BLaER1 (cell line): ENCODE measurements at regions not wholly inside any gene's neighbourhood (a gene's known extent, or its start where the extent isn't known, plus 50 kb on each side); places are given as distances from the start of the nearest gene placed in this dataset.
"Not testable (repeated sequence)": the region's sequence is repeated elsewhere in the genome, so short reads cannot be mapped to it uniquely, and the experiment has no call there.

Source experiments
- H3K27ac ChIP-seq: shearing (Covaris generic); formaldehyde crosslinking; 2 replicates; pipeline ENCODE4 v1.8.1; 2022
- H3K27me3 ChIP-seq: shearing (Covaris generic); formaldehyde crosslinking; 2 replicates; pipeline ENCODE4 v1.8.1; 2022
- H3K36me3 ChIP-seq: shearing (Covaris generic); formaldehyde crosslinking; 2 replicates; pipeline ENCODE4 v1.8.1; 2022
- H3K4me1 ChIP-seq: shearing (Covaris generic); formaldehyde crosslinking; 2 replicates; pipeline ENCODE4 v1.8.1; 2022
- H3K4me2 ChIP-seq: shearing (Covaris generic); formaldehyde crosslinking; 2 replicates; pipeline ENCODE4 v1.8.1; 2022
- H3K4me3 ChIP-seq: shearing (Covaris generic); formaldehyde crosslinking; 2 replicates; pipeline ENCODE4 v1.8.1; 2022
- H3K9ac ChIP-seq: shearing (Covaris generic); formaldehyde crosslinking; 2 replicates; pipeline ENCODE4 v1.8.1; 2022
- H3K9me3 ChIP-seq: shearing (Covaris generic); formaldehyde crosslinking; 2 replicates; pipeline ENCODE4 v1.8.1; 2022
- H4K20me1 ChIP-seq: shearing (Covaris generic); formaldehyde crosslinking; 2 replicates; pipeline ENCODE4 v1.8.1; 2022
- Cebpa-rat ChIP-seq: shearing (Covaris generic); IDR thresholded peaks from 2 replicates; pipeline ENCODE4 v1.8.1; 2022

GRCh38 chr5:130333089-130333488, 428.8 kb downstream of the CHSY3 start:
- Histone ChIP-seq H4K20me1 (no peaks in the 10 kb centered on the region), H3K27me3 (no peaks in the 10 kb centered on the region), H3K27ac (no peak overlapping the region), H3K9me3 (peaks cover 10% of the 10 kb centered on the region; the same call in 1 of the 2 replicates), H3K4me2 (no peak overlapping the region), H3K4me1 (no peaks in the 10 kb centered on the region), H3K4me3 (no peak overlapping the region), H3K36me3 (no peaks in the 10 kb centered on the region), H3K9ac (no peak overlapping the region)
- no peak for TF ChIP-seq Cebpa-rat

- H3K27ac ChIP-seq, result no peak overlapping the region
- no peaks in the 10 kb centered on the region for H3K4me1 ChIP-seq
- no peaks in the 10 kb centered on the region for H3K27me3 ChIP-seq
- H4K20me1 ChIP-seq, result no peaks in the 10 kb centered on the region
- TF ChIP-seq Cebpa-rat, result no peak
- H3K4me3 ChIP-seq, result no peak overlapping the region
- H3K36me3 ChIP-seq, result no peaks in the 10 kb centered on the region
- no peak overlapping the region for H3K4me2 ChIP-seq
- H3K9ac ChIP-seq, result no peak overlapping the region
- peaks cover 10% of the 10 kb centered on the region; the same call in 1 of the 2 replicates for H3K9me3 ChIP-seq
Measured at GRCh38 chr5:130331332-130331731, 427.1 kb downstream of the CHSY3 start.

DNA sequence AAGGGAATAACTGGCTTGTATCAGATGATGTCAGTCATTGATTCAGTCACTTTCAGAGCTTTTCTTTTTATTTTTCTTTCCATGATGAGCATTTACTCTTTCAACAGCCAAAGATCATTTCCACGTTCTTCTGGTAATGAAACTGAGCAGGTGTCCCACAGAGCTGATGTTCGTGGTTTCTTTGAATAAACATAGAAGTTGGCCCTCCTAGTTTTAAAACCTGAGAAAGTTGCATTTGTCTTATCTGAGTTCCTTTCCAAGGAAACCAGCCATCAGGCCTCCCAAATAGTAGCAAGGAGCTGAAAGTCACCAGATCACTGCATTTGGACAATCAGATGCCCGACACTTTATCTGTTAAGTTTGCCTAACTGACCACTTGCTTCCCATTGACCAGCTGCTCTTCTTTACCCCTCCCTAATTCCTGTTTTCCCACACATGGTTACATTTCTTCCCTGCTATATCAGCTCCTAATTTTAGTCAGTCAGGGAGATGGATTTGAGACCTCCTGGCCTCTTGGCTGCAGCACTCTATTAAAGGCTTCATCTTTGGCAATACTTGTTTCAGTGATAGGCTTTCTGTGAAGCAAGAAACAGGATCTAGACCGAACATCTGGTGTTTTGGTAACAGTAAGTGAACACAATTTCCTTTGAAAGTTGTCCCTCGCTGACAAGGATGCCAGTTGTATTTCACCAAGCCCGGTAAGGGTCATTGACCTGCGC, 420.8 kb downstream of the CHSY3 start:
- TF ChIP-seq Cebpa-rat, result no peak
- H3K4me3 ChIP-seq, result no peak overlapping the region
- no peaks in the 10 kb centered on the region for H3K27me3 ChIP-seq
- H3K4me1 ChIP-seq, result peaks cover 11% of the 10 kb centered on the region
- peak overlapping the region; percentile 37 for H3K27ac ChIP-seq
- no peaks in the 10 kb centered on the region for H4K20me1 ChIP-seq
- no peak overlapping the region for H3K4me2 ChIP-seq
- peaks cover 17% of the 10 kb centered on the region for H3K9me3 ChIP-seq
- no peaks in the 10 kb centered on the region for H3K36me3 ChIP-seq
- no peak overlapping the region for H3K9ac ChIP-seq

DNA sequence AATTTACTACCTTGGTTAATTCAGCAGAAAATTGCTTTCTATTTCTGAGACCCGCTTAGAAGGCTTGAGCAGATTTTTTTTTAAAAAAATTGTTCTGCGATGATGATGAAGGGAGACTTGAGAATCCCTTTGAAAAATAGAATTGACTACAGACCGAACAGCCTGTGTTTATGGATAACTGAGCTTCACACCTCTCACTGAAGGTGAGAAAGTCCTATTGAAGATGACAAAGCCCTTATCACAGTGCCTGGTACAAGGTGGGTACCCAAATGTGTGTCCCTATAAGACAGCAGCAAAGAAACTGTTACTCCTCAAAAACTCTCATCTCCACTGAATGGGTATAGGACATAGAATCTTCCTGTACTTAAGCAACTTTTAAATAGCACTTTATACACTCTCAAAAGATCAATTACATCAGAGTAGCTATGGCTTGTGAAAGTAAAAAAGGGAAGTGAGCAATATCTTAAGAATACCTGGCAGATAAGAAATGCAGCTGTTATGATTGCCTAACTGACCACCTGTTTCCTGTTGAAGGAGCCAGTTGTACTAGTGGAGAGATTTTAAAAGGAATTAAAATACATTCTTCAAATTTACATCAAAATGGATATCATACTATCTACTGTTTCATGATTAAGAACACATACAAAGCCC, 419.7 kb downstream of the CHSY3 start:
- H3K4me2 ChIP-seq, result peak overlapping the region; percentile 41

GRCh38 chr5:130321931-130322330, 417.7 kb downstream of the CHSY3 start:
- H4K20me1 ChIP-seq, result no peaks in the 10 kb centered on the region
- no peak overlapping the region for H3K9ac ChIP-seq
- H3K4me2 ChIP-seq, result no peak overlapping the region
- no peak overlapping the region for H3K4me3 ChIP-seq
- H3K9me3 ChIP-seq, result peaks cover 14% of the 10 kb centered on the region
- peaks cover 11% of the 10 kb centered on the region for H3K4me1 ChIP-seq
- no peaks in the 10 kb centered on the region for H3K27me3 ChIP-seq
- no peaks in the 10 kb centered on the region for H3K36me3 ChIP-seq
- no peak for TF ChIP-seq Cebpa-rat
- H3K27ac ChIP-seq, result no peak overlapping the region

More for the DNA sequence above, 419.7 kb downstream of the CHSY3 start:
- no peak overlapping the region for H3K4me3 ChIP-seq
- H3K4me1 ChIP-seq, result peaks cover 11% of the 10 kb centered on the region
- no peak overlapping the region for H3K9ac ChIP-seq
- peaks cover 14% of the 10 kb centered on the region for H3K9me3 ChIP-seq
- peak; percentile 77; the same call in 1 of the 2 replicates for TF ChIP-seq Cebpa-rat
- H3K27ac ChIP-seq, result peak overlapping the region; percentile 61
- no peaks in the 10 kb centered on the region for H3K27me3 ChIP-seq
- no peaks in the 10 kb centered on the region for H4K20me1 ChIP-seq
- no peaks in the 10 kb centered on the region for H3K36me3 ChIP-seq

DNA sequence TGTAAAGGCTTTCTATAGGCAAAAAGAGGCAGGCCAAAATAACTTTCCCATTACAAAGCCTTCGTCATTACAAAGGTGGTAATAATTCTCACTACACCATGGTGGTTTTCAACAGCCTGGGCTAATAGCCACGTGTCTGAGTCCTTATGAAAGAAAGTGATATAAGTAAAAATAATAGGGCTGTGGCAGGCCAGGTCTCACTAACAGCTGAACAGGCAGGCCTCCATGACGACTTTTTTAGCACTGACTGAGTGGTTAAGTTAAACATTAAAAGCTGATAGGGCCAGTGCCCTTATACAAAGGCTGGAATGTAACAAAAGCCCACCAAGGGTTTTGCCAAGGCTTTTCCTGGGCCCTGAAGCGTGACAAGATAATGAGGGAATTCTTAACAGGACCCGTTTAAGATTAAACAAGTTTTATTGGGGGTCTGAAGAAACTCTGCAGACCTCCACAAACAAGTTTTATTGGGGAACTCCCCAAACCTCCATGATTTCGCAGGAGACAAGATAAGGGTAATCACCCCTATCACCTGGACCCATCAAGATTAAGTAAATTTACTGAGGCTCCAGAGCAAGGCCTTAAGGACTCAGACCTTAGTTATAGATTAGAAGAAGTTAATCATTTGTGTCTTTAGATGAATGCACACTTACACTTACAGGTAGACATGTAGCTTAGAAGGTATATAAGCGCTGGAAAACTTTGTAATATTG, 412.9 kb downstream of the CHSY3 start:
- Histone ChIP-seq H3K27me3 (no peaks in the 10 kb centered on the region), H3K9ac (no peak overlapping the region), H4K20me1 (no peaks in the 10 kb centered on the region), H3K9me3 (peaks cover 11% of the 10 kb centered on the region), H3K27ac (no peak overlapping the region), H3K4me2 (no peak overlapping the region), H3K4me1 (no peaks in the 10 kb centered on the region), H3K4me3 (no peak overlapping the region), H3K36me3 (no peaks in the 10 kb centered on the region)
- no peak for TF ChIP-seq Cebpa-rat

DNA sequence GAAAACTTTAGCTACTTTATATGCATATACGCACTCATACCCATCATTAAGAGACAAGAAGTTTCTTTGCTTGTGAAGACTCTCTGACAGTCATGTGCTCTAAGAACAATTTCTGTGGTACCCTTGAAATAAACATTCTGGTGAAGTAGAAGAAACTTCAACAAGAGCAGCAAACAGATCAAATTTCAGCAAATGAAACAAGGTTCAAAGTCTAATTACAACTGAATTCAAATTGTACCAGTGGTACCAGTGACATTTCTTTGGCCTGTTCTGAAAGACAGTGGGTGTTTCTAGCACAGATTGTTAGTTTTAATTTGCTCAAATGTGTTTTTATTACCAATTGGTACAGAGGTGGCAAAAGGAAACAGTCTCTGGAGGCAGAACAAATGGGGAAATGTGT, 391.0 kb downstream of the CHSY3 start:
- Histone ChIP-seq H3K4me1 (no peaks in the 10 kb centered on the region), H3K9ac (no peak overlapping the region), H3K27ac (no peak overlapping the region), H3K27me3 (no peaks in the 10 kb centered on the region), H4K20me1 (no peaks in the 10 kb centered on the region), H3K36me3 (no peaks in the 10 kb centered on the region), H3K4me3 (no peak overlapping the region), H3K9me3 (no peaks in the 10 kb centered on the region), H3K4me2 (no peak overlapping the region)
- TF ChIP-seq Cebpa-rat, result no peak

DNA sequence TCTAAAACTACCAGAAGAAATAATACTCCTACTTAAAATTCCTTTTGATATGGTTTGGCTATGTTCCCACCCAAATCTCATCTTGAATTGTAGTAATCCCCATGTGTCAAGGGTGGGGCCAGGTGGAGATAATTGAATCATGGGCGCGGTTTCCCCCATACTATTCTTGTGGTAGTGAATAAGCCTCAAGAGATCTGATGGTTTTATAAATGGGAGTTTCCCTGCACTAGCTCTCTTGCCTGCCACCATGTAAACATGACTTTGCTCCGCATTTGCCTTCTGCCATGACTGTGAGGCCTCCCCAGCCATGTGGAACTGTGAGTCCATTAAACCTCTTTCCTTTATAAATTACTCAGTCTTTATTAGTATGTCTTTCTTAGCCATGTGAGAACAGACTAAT, 390.5 kb downstream of the CHSY3 start:
- H4K20me1 ChIP-seq, H3K4me3 ChIP-seq, H3K36me3 ChIP-seq, H3K27me3 ChIP-seq, H3K4me2 ChIP-seq, H3K9me3 ChIP-seq, H3K4me1 ChIP-seq, H3K27ac ChIP-seq, H3K9ac ChIP-seq: not testable (repeated sequence)

- no peaks in the 10 kb centered on the region for H4K20me1 ChIP-seq
- no peak overlapping the region for H3K27ac ChIP-seq
- no peak overlapping the region for H3K4me2 ChIP-seq
- no peaks in the 10 kb centered on the region for H3K4me1 ChIP-seq
- H3K9me3 ChIP-seq, result no peaks in the 10 kb centered on the region
- no peak overlapping the region for H3K4me3 ChIP-seq
- H3K27me3 ChIP-seq, result no peaks in the 10 kb centered on the region
- H3K36me3 ChIP-seq, result no peaks in the 10 kb centered on the region
- no peak overlapping the region for H3K9ac ChIP-seq
- no peak for TF ChIP-seq Cebpa-rat
Measured at GRCh38 chr5:130290219-130290618, 386.0 kb downstream of the CHSY3 start.
